Kasumi-1 (cell line): ENCODE measurements at regions not wholly inside any gene's neighbourhood (a gene's known extent, or its start where the extent isn't known, plus 50 kb on each side); places are given as distances from the start of the nearest gene placed in this dataset.
"Not testable (repeated sequence)": the region's sequence is repeated elsewhere in the genome, so short reads cannot be mapped to it uniquely, and the experiment has no call there.

ENCODE experiments used
- DNase-seq, 2 experiments: peaks; one replicate each; lab custom pipeline; 2025; lab: John Stamatoyannopoulos, UW

DNA sequence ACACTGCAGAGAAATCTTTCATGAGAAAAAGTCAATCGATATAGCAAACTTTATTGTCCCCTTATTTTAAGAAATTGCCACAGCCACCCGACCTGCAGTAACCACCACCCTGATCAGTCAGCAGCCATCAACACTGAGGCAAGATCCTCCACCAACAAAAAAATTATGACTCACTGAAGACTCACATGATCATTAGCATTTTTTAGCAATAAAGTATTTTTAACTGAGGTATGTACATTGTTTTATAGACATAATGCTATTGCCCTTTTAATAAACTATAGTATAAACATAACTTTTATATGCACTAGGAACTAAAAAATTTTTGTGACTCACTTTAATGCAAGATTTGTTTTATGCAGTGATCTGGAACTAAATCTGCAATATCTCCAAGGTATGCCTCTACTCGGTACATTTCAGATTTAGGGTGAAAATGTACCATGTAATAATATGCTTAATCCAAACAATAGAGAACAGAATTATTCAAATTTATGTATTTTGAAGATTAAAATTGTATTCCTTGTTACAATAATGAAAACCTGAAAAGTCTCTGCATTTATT, 79.2 kb upstream of the CEP126 start:
- DNase-seq, result no peak

DNA sequence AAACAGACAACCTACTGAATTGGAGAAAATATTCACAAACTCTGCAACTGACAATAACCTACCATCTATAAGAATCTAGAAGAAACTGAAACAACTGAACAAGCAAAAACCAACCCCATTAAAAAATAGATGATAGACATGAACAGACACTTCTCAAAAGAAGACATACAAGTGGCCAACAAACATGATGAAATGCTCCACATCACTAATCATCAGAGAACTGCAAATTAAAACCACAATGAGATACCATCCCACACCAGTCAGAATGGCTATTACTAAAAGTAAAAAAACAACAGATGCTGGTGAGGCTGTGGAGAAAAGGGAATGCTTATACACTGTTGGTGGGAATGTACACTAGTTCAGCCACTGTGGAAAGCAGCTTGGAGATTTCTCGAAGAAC, 84.3 kb upstream of the CEP126 start:
- not testable (repeated sequence) for DNase-seq

GRCh38 chr11:101825531-101825930, 89.3 kb upstream of the CEP126 start:
- DNase-seq, result no peak

GRCh38 chr11:101817581-101817980, 97.2 kb upstream of the CEP126 start:
- DNase-seq, result no peak

DNA sequence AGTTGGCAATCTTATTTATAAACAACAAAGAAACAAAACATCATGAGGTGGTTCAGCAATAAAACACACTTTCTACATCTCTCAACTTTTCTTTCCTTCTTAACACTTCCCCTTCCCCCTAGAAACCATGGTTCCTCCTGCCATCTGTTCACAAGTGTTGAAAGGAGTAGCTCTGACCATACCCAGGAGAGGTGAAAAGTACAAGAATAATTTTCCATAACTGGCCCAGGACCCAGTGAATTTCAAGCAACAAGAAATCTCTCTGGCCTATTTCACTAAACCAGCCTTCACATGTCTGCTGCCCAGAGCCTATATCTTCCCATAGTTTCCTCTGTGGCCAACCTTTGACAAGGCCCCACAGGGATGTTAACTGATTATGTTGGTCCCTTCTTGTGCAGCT, 98.2 kb upstream of the CEP126 start:
- DNase-seq, result peak in 1 of 2 experiments; percentile 6

- no peak for DNase-seq
Observed at GRCh38 chr11:101812546-101812945, 102.3 kb upstream of the CEP126 start.

DNA sequence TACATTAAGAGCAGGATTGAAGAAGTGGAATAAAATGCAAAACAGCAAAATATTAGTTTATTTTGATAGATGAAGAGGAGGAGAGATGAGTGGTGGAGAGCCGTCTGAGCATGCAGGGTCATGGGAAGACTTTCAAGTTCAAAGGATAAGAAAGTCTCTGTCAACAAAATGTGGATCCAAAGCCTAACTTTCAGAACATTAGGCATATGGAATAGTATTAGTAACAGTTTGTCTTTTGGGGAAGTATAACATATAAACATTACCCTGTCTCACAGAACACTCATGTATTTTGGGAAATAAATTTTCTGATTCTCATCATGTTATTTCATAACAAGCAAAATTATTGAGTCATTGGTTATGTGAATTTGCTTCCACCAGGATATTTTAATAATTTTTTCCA, 104.3 kb upstream of the CEP126 start:
- DNase-seq, result no peak

GRCh38 chr11:101807531-101807930, 107.3 kb upstream of the CEP126 start:
- DNase-seq, result no peak

GRCh38 chr11:101803651-101804050, 111.2 kb upstream of the CEP126 start:
- DNase-seq, result no peak

- no peak for DNase-seq
Observed at GRCh38 chr11:101797335-101797734, 117.5 kb upstream of the CEP126 start.

DNA sequence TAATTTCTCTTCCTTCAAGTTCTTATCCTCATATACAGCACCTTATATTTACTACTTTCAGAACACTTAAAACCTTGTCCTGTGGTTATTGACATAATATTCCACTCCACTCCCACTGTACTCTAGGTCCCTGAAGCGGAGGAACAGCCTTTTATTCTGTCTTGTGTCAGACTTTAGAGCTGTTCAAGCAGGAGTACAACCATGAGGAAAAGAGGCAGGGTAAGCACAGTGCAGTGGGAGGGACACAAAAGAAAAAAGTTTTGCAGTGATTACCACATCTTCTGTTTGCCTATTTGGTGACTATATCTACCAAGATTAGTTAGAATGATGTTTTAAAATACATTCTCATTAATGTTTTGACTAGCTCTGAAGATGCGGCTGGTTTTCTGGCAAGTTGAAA, 122.0 kb upstream of the CEP126 start:
- DNase-seq, result no peak

GRCh38 chr11:101786916-101787315, 127.9 kb upstream of the CEP126 start:
- DNase-seq, result no peak

DNA sequence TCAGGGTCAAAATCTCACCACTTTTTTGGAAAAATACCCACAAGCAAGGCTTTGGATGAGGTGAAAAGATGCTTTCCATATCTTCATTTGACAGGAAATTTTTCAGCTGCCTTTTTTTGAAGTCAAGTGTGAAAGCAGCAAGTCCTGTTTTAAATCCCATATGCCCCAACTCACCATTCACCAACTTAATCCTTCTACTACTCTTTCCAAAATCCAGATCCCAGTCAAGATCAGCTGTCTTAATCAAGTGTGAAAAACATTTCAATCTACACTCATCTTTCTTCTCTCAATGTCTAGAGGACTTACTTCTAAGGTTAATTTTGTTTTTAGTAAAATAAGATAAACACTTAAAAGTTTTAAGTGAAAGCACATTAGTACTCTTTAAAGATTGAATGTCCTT, 128.4 kb upstream of the CEP126 start:
- no peak for DNase-seq

DNA sequence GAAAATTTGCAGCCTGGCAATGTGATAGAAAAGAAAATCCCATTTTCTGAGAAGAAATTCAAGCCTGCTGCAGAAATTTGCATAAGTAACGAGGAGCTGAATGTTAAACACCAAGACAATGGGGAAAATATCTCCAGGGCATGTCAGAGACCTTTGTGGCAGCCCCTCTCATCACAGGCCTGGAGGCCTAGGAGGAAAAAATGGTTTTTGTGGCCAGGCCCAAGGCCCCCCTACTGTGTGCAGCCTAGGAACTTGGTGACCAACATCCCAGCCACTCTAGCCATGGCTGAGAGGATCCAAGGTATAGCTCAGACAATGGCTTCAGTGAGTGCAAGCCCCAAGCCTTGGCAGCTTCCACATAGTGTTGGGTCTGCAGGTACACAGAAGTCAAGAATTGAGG, 135.6 kb upstream of the CEP126 start:
- not testable (repeated sequence) for DNase-seq

GRCh38 chr11:101777476-101777875, 137.3 kb upstream of the CEP126 start:
- DNase-seq, result no peak

DNA sequence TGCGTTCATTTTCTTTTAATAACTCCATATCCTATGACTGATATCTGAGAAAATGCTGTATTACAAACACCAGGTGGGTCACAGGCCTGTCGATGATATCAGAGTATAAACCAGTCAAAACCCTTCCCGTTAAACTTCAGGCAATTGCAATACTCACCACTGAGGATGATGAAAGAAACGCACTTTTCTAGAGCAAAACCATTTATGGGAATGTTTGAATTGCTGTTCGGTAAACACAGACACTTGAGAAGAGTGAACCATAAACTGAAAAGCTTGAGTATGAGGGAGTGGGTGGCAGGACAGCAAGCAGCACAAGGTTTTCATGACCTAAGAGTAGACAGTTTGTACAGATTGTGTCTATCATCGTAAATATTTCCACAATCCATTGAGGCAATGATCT, 139.8 kb upstream of the CEP126 start:
- DNase-seq, result no peak

- DNase-seq, result no peak
Observed at GRCh38 chr11:101770648-101771047, 144.2 kb upstream of the CEP126 start.

- DNase-seq, result no peak
Observed at GRCh38 chr11:101765932-101766331, 148.9 kb upstream of the CEP126 start.

DNA sequence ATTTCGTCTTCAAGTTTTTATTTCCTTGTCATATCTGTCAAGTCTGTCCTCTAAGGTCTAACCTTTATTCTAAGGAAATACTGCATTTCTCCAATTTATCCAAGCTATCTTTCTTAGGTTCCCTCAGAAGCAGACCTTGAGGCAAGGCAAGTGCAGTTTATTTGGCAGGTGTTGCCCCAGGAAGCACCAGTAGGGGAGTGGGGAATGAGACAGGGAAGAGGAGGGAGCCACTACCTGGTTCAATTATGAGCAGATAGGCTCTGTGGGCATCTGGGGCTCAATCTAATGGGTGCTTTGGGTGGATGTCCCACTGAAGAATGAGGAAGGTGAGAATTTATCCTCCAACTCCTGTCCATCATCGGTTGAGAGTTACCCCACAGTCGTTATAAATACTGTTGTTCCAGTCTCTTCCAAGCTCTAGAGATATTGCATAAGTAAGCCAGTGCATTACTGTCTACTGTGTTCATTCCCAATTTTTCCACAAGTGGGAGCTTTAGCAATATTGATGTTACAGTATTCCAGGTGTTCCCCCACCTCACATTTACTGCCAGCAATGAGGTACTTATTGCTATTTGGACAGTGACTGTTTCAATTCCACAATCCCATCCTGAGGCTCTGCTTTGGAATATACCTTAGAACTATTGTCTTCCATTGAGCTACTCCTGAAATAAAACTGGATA, 154.9 kb upstream of the CEP126 start:
- no peak for DNase-seq

DNA sequence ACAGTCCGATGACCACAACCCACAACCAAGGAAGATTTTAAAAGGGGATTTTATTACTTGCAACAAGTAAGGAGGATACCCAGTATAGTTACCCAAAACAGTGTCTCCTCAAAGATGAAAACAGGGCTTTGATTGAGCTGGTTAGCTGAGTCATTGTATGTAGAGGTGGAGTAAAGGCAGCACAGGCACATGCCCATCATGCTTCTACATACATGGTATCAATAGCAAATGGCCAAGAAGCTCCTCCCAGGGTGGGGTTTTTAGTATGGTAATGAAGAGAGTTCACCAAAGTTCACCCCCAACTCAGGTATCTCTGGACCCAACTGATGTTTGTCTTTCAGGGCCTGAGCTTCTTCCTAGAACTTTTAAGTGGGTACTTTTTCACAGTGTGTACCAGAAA, 157.1 kb upstream of the CEP126 start:
- DNase-seq, result no peak

- DNase-seq, result no peak
Observed at GRCh38 chr11:101748572-101749344, 165.0 kb upstream of the TRPC6 start.

GRCh38 chr11:101745756-101746155, 161.9 kb upstream of the TRPC6 start:
- peak; percentile 15 to 42 for DNase-seq

DNA sequence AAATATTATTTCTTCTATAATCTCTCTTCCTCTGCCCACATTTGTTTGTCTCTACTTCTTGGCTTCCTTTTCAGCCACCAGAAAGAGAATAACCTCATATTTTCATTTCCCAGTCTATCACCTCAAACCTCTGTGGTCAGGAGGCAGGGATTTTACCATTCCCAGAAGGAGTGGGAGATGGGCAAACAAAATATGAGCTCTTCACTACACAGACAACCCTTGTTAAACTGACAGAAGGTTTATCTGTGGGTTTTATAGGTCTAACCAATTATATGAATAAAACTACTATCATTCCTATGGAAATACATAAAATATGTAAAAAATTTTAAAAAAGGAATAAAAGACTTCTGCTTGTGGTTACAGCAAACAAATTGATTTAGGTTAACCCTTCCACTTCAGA, 160.0 kb upstream of the TRPC6 start:
- no peak for DNase-seq
